MCF 10A (cell line): ENCODE measurements at regions not wholly inside any gene's neighbourhood (a gene's known extent, or its start where the extent isn't known, plus 50 kb on each side); places are given as distances from the start of the nearest gene placed in this dataset.

Experiments used
- BruUV-seq: library from RNA; stranded (reverse); fragments of 400-500 nt; replicated peaks from 2 replicates; lab custom pipeline; 2021; lab: Mats Ljungman, UMichigan
- CTCF ChIA-PET: fragments of 300-600 bp; sonication (Branson Sonifier 250); formaldehyde crosslinking; extraction: SDS; loops from one replicate; lab custom pipeline; 2021; ENCODE audit warnings: antibody characterized with exemption, inconsistent platforms; lab: Yijun Ruan, JAX
- POLR2A ChIA-PET: fragments of 300-600, 350-650 bp; sonication (Branson Sonifier 250); formaldehyde crosslinking; extraction: SDS; loops from one replicate; lab custom pipeline; 2020; ENCODE audit warnings: antibody characterized with exemption, inconsistent platforms; lab: Yijun Ruan, JAX
- DNase-seq: peaks from one replicate; pipeline ENCODE4 v3.0.0-alpha.2; 2018; ENCODE audit not compliant: unreplicated experiment
- H3K27ac Mint-ChIP-seq: one replicate; pipeline ENCODE4 v1.8.0; 2022; ENCODE audit warnings: mild to moderate bottlenecking, low read depth, mixed read lengths; ENCODE audit not compliant: unreplicated experiment
- H3K27me3 Mint-ChIP-seq: one replicate; pipeline ENCODE4 v1.8.0; 2022; ENCODE audit warnings: mixed read lengths; ENCODE audit not compliant: insufficient read depth, unreplicated experiment
- H3K36me3 Mint-ChIP-seq: one replicate; pipeline ENCODE4 v1.8.0; 2022; ENCODE audit warnings: mild to moderate bottlenecking, moderate library complexity, mixed read lengths; ENCODE audit not compliant: insufficient read depth, unreplicated experiment
- H3K4me1 Mint-ChIP-seq: one replicate; pipeline ENCODE4 v1.8.0; 2022; ENCODE audit warnings: mixed read lengths; ENCODE audit not compliant: insufficient read depth, unreplicated experiment
- H3K4me3 Mint-ChIP-seq: one replicate; pipeline ENCODE4 v1.8.0; 2022; ENCODE audit warnings: mild to moderate bottlenecking, moderate library complexity, mixed read lengths; ENCODE audit not compliant: unreplicated experiment
- H3K9me3 Mint-ChIP-seq: one replicate; pipeline ENCODE4 v1.8.0; 2022; ENCODE audit warnings: mixed read lengths; ENCODE audit not compliant: unreplicated experiment
- intact Hi-C: fragments of 100-400 bp; cut with micrococcal nuclease; formaldehyde crosslinking; loops from 2 replicates; pipeline ENCODE4 v1.14.1; 2022
- TF ChIP-seq, protein P1 (sequence below): fragments of 200-600 bp; IDR thresholded peaks from one replicate; pipeline ENCODE4 v1.8.0; 2022; ENCODE audit warnings: antibody characterized with exemption, mild to moderate bottlenecking; ENCODE audit not compliant: unreplicated experiment

DNA sequence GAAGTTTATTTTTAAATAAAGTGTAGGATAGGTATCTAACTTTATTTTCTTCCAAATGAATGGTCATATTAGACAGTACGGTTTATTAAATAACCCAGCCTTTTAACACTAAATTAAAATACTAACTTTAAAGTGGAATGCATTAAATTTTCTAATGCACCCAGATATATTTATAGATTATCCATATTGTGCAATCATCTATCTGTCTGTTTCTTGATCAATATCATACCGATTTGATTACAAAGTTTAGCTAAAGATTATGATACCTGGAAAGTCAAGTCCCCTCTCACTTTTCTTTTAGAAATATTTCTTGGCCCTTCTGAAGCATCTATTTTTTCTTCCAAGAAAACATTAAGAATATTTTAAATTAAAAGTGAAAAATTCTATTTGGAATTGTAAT, 124.3 kb upstream of the PDE5A start:
- Mint-ChIP-seq H3K36me3 (no peaks in the 10 kb centered on the region), H3K27ac (no peak overlapping the region), H3K4me3 (no peak overlapping the region), H3K27me3 (no peaks in the 10 kb centered on the region), H3K9me3 (no peaks in the 10 kb centered on the region), H3K4me1 (no peaks in the 10 kb centered on the region)
- TF ChIP-seq, protein P1, sequence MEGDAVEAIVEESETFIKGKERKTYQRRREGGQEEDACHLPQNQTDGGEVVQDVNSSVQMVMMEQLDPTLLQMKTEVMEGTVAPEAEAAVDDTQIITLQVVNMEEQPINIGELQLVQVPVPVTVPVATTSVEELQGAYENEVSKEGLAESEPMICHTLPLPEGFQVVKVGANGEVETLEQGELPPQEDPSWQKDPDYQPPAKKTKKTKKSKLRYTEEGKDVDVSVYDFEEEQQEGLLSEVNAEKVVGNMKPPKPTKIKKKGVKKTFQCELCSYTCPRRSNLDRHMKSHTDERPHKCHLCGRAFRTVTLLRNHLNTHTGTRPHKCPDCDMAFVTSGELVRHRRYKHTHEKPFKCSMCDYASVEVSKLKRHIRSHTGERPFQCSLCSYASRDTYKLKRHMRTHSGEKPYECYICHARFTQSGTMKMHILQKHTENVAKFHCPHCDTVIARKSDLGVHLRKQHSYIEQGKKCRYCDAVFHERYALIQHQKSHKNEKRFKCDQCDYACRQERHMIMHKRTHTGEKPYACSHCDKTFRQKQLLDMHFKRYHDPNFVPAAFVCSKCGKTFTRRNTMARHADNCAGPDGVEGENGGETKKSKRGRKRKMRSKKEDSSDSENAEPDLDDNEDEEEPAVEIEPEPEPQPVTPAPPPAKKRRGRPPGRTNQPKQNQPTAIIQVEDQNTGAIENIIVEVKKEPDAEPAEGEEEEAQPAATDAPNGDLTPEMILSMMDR = no peak
- DNase-seq = no peak
- intact Hi-C loops = no loop called here
- CTCF ChIA-PET = no interaction called here
- no TSS peak for BruUV-seq
- POLR2A ChIA-PET = interaction anchor here (1.3 kb wide), 1 partner anchor 13 kb away, joined by 3 read pairs; no protein-coding TSS in a partner anchor

DNA sequence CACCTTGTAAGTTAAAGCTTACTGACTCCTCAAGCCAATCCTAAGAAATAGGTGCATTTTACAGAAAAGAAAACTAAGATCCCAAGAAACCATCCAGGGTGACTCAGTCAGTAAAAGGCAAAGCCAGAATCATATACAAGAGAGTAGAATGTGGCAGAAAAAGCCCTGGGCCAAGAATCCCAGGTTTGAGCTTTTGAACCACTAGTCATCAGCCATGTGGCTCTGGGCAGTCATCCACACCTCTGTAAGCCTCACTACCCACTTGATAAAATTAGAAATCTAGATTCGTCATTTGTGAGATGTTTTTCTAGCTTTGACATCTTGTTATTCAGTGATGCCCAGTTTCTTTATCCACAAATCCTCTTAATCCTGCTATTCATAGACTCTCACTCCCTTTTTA, 122.2 kb upstream of the PDE5A start:
- Mint-ChIP-seq H3K4me1 (no peaks in the 10 kb centered on the region), H3K4me3 (no peak overlapping the region), H3K36me3 (no peaks in the 10 kb centered on the region), H3K27ac (no peak overlapping the region), H3K9me3 (no peaks in the 10 kb centered on the region), H3K27me3 (no peaks in the 10 kb centered on the region)
- BruUV-seq = no TSS peak
- CTCF ChIA-PET = interaction anchor here (0.5 to 0.9 kb wide), 4 partner anchors 122 to 305 kb away, joined by 3 read pairs; partner anchors contain the start of gene PDE5A
- intact Hi-C loops = no loop called here
- DNase-seq = no peak
- TF ChIP-seq, protein P1 = no peak
- POLR2A ChIA-PET = no interaction called here

GRCh38 chr4:119750048-119750447, 121.4 kb upstream of the PDE5A start:
- POLR2A ChIA-PET = interaction anchor here (0.7 kb wide), 1 partner anchor 14 kb away, joined by 3 read pairs; no protein-coding TSS in a partner anchor
- H3K9me3 Mint-ChIP-seq = no peaks in the 10 kb centered on the region
- no peaks in the 10 kb centered on the region for H3K36me3 Mint-ChIP-seq
- H3K4me3 Mint-ChIP-seq = no peak overlapping the region
- H3K27ac Mint-ChIP-seq = no peak overlapping the region
- DNase-seq = no peak
- H3K27me3 Mint-ChIP-seq = no peaks in the 10 kb centered on the region
- TF ChIP-seq, protein P1 = no peak
- CTCF ChIA-PET = interaction anchor here (0.5 to 1.0 kb wide), 2 partner anchors 121 to 123 kb away, joined by 3 to 4 read pairs; partner anchors contain the start of gene PDE5A
- intact Hi-C loops = no loop called here
- no TSS peak for BruUV-seq
- H3K4me1 Mint-ChIP-seq = no peaks in the 10 kb centered on the region

- DNase-seq = no peak
- POLR2A ChIA-PET = no interaction called here
- Mint-ChIP-seq H3K36me3 (no peaks in the 10 kb centered on the region), H3K27ac (no peak overlapping the region), H3K27me3 (no peaks in the 10 kb centered on the region), H3K4me1 (no peaks in the 10 kb centered on the region), H3K4me3 (no peak overlapping the region), H3K9me3 (no peaks in the 10 kb centered on the region)
- CTCF ChIA-PET = no interaction called here
- no TSS peak for BruUV-seq
- intact Hi-C loops = no loop called here
- TF ChIP-seq, protein P1 = no peak
These were observed 120.2 kb upstream of the PDE5A start for GRCh38 chr4:119748853-119749252.
